Astrocyte of the cerebellum (primary cell): ENCODE measurements at regions not wholly inside any gene's neighbourhood (a gene's known extent, or its start where the extent isn't known, plus 50 kb on each side); places are given as distances from the start of the nearest gene placed in this dataset.
"Not testable (repeated sequence)": the region's sequence is repeated elsewhere in the genome, so short reads cannot be mapped to it uniquely, and the experiment has no call there.

Experiments
- DNase-seq: peaks from one replicate; pipeline ENCODE4 v3.0.0-alpha.2; 2011; ENCODE audit warnings: low read depth
- H3K4me3 ChIP-seq: 2 replicates; pipeline ENCODE4 v1.5.1; 2011; ENCODE audit warnings: mild to moderate bottlenecking, low read depth, low read length, moderate library complexity
- in situ Hi-C: cut with HindIII; loops from 2 replicates; pipeline ENCODE4 v1.10.0; 2017; ENCODE audit warnings: low sequenced_read_pairs
- TF ChIP-seq, protein P1 (sequence below): IDR thresholded peaks from 2 replicates; pipeline ENCODE4 v1.5.1; 2012; ENCODE audit warnings: low read length, low read depth, moderate library complexity, mild to moderate bottlenecking; ENCODE audit errors: missing control alignments

DNA sequence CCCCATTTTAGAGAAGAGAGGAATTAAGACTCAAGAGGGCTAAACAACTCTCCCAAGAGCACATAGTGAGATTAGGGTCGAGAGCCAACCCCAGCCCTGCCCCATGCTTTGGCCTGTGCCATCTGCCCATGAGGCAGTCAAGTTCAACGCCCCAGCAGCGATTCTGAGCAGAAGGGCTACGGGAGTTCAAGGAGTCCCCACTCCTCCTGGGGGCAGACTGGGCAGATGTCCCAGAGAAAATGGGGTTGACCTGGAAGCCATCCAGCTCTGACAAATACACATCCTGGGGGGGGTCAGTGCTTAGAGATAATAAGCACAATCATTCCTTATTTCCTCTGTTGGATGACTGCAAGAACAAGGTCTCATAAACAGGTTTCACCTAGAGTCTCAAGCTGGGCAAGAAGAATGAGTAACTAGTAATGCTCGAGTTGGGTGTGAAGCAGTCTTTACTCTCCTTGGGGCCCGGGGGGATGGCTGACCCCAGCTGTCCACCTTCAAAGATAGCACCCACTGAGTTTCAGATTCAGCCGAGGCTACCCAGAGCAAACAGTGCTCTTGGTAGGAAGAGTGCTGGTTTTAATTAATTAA lies 716.4 kb downstream of the RNF144A start:
- TF ChIP-seq, protein P1, sequence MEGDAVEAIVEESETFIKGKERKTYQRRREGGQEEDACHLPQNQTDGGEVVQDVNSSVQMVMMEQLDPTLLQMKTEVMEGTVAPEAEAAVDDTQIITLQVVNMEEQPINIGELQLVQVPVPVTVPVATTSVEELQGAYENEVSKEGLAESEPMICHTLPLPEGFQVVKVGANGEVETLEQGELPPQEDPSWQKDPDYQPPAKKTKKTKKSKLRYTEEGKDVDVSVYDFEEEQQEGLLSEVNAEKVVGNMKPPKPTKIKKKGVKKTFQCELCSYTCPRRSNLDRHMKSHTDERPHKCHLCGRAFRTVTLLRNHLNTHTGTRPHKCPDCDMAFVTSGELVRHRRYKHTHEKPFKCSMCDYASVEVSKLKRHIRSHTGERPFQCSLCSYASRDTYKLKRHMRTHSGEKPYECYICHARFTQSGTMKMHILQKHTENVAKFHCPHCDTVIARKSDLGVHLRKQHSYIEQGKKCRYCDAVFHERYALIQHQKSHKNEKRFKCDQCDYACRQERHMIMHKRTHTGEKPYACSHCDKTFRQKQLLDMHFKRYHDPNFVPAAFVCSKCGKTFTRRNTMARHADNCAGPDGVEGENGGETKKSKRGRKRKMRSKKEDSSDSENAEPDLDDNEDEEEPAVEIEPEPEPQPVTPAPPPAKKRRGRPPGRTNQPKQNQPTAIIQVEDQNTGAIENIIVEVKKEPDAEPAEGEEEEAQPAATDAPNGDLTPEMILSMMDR, result no peak
- no peak overlapping the region for H3K4me3 ChIP-seq
- in situ Hi-C loops, result no loop called here
- no peak for DNase-seq

DNA sequence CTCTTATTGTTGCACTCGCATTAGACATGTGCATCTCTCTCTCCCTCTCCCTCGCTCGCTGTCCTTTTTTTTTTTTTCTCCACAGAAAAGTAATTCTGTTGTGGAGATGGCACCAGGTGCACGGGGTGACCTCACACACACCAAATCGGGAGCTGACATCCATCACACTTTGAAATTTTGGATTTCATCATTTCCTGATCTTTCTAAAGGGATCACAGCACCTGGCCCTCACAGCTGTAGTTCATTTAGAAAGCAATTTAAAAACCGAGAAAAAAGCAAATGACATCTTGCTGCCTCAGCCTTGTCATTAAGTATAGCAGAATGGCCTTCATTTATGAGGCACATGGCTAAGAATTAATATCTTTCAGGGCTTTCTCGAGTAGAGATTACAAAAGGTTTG lies 717.2 kb downstream of the RNF144A start:
- in situ Hi-C loops, result no loop called here
- TF ChIP-seq, protein P1, result no peak
- DNase-seq, result no peak
- H3K4me3 ChIP-seq, result no peak overlapping the region

DNA sequence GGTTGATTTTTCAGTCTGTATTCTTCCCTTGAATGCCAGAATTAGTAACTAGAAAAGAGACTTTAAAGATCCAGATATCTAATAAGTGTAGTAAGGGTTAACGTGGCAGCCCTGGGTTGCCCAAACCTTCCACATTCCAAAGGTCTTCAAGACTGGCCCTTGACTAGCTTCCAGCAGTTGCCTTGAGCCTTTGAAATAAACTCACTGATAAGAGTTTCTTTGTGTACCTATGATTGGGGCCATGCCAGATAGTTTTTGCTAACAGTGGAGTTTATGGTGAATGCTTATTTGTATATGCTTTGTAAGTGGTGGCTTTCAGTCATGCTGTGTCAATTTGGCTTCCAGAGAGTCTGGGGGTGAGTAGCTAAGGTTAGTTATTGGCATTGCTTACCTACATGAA lies 722.3 kb downstream of the RNF144A start:
- in situ Hi-C loops, result no loop called here
- no peak for DNase-seq
- TF ChIP-seq, protein P1, result no peak
- no peak overlapping the region for H3K4me3 ChIP-seq

DNA sequence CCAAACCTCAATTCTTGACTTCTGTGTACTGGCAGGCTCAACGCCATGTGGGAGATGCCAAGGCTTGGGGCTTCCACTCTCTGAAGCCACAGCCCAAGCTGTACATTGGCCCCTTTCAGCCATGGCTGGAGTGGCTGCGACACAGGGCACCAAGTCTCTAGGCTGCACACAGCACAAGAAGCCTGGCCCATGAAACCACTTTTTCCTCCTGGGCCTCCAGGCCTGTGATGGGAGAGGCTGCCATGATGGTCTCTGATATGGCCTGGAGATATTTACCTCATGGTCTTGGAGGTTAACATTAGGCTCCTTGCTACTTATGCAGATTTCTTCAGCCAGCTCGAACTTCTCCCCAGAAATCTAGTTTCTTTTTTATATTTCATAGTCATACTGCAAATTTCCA lies 724.1 kb downstream of the RNF144A start:
- H3K4me3 ChIP-seq, DNase-seq, in situ Hi-C loops: not testable (repeated sequence)

DNA sequence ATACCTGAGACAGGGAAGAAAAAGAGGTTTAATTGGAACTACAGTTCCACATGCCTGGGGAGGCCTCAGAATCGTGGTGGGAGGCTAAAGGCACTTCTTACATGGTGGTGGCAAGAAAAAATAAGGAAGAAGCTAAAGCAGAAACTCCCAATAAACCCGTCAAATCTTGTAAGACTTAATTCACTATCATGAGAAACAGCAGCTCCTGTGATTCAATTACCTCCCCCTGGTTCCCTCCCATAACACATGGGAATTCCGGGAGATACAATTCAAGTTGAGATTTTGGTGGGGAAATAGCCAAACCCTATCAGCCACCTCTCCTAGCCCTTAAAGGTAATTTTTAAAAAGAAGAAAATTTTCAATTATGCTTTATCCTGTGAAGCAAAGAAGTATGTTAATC lies 728.8 kb downstream of the RNF144A start:
- in situ Hi-C loops, result no loop called here
- TF ChIP-seq, protein P1, result no peak
- no peak for DNase-seq
- H3K4me3 ChIP-seq, result no peak overlapping the region

DNA sequence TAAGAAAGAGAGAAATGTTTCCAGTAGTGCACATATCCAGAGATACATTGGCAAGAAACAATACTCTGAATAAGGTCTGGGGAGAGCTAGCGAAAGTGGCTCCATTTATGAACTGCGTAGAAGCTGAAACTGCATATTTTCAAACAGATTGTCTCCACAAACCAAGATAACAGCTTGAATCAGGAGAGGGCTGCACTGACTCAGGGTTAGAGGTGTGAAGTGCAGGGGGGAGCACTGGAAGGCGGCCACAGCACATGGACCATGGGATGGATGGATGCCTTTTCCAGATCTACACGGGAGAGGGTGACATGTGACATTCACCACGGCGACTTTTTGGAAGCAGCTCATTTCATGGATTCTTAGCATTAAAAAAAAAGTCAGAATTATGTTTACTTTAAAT lies 729.4 kb downstream of the RNF144A start:
- in situ Hi-C loops, result no loop called here
- TF ChIP-seq, protein P1, result no peak
- H3K4me3 ChIP-seq, result no peak overlapping the region
- DNase-seq, result no peak

DNA sequence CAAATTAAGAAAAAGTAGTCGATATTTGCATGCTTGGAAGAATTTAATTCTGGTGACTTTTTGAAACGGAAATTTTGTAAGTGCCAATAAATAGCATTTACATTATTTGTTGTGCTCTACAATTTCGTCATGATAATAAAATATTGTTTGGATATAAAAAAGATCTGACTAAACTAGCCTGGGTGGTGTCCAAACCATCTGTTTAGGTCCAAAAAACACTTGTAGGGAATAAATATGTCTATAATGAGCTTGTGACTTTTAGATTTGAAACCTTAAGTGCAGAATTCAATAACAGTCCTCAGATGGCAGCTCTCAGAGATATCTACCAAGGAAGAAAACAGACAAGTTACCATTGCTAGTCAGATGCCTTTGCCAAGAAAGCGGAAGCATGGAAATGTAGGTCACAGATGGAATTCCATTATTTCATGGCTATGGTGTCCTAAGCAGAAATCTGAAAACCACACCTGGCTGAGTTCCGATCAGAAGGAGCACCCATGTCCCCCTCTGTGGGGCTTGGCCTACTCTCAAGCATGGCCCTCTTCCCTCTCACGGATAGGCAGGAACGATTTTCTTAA lies 731.1 kb downstream of the RNF144A start:
- TF ChIP-seq, protein P1, result no peak
- in situ Hi-C loops, result no loop called here
- no peak for DNase-seq
- no peak overlapping the region for H3K4me3 ChIP-seq
